ENCODE measurements at regions not wholly inside any gene's neighbourhood (a gene's known extent, or its start where the extent isn't known, plus 50 kb on each side); places are given as distances from the start of the nearest gene placed in this dataset.

DNA sequence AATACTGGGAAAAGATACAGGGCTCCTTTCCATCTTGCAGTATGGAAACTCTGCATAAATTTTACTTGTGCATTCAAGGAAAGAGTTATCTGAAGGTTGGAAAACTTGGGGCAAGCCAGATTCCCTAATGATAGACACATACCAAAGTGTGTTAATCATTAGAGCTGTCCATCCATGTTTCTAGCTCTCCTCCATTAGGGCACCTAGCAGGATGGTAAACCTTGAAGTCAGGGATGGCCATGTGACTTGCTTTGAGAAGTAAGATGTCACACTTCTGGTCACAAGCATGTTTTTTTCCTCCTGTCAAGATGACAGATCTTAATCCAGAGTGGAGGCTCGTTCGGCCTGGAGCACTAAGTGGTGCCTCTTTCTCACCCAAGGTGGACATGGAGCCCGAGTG is 241.9 kb upstream of the RUNX1 start:
- TF ChIP-seq, protein P1, sequence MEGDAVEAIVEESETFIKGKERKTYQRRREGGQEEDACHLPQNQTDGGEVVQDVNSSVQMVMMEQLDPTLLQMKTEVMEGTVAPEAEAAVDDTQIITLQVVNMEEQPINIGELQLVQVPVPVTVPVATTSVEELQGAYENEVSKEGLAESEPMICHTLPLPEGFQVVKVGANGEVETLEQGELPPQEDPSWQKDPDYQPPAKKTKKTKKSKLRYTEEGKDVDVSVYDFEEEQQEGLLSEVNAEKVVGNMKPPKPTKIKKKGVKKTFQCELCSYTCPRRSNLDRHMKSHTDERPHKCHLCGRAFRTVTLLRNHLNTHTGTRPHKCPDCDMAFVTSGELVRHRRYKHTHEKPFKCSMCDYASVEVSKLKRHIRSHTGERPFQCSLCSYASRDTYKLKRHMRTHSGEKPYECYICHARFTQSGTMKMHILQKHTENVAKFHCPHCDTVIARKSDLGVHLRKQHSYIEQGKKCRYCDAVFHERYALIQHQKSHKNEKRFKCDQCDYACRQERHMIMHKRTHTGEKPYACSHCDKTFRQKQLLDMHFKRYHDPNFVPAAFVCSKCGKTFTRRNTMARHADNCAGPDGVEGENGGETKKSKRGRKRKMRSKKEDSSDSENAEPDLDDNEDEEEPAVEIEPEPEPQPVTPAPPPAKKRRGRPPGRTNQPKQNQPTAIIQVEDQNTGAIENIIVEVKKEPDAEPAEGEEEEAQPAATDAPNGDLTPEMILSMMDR (IDR thresholded peaks at IDR 0.05): no peak
- no peak for TF ChIP-seq POLR2A (IDR thresholded peaks at IDR 0.05)
